Coronary artery (tissue), 2 donors: ENCODE measurements at regions not wholly inside any gene's neighbourhood (a gene's known extent, or its start where the extent isn't known, plus 50 kb on each side); places are given as distances from the start of the nearest gene placed in this dataset.

Experiments used
- DNase-seq: peaks from one replicate; pipeline ENCODE4 v3.0.0-alpha.2; 2017; ENCODE audit warnings: low spot score
- H3K27ac ChIP-seq, 2 donors: fragments of 200-600 bp; sonication (generic); one replicate each; pipeline ENCODE4 v1.5.1; 2016 to 2019
- H3K4me3 ChIP-seq: fragments of 200-600 bp; sonication (generic); 2 replicates; pipeline ENCODE4 v1.5.1; 2016; ENCODE audit warnings: mild to moderate bottlenecking, moderate library complexity
- TF ChIP-seq, protein P1 (sequence below): fragments of 200-600 bp; sonication (generic); IDR thresholded peaks from one replicate; pipeline ENCODE4 v1.5.1; 2019; ENCODE audit warnings: antibody characterized with exemption

GRCh38 chr4:178672512-178672911 is 1230.3 kb upstream of the AGA start:
- no peak for DNase-seq
- Histone ChIP-seq H3K27ac (no peak overlapping the region), H3K4me3 (no peak overlapping the region)
- TF ChIP-seq, protein P1, sequence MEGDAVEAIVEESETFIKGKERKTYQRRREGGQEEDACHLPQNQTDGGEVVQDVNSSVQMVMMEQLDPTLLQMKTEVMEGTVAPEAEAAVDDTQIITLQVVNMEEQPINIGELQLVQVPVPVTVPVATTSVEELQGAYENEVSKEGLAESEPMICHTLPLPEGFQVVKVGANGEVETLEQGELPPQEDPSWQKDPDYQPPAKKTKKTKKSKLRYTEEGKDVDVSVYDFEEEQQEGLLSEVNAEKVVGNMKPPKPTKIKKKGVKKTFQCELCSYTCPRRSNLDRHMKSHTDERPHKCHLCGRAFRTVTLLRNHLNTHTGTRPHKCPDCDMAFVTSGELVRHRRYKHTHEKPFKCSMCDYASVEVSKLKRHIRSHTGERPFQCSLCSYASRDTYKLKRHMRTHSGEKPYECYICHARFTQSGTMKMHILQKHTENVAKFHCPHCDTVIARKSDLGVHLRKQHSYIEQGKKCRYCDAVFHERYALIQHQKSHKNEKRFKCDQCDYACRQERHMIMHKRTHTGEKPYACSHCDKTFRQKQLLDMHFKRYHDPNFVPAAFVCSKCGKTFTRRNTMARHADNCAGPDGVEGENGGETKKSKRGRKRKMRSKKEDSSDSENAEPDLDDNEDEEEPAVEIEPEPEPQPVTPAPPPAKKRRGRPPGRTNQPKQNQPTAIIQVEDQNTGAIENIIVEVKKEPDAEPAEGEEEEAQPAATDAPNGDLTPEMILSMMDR: no peak

GRCh38 chr4:178681871-178682270 is 1239.6 kb upstream of the AGA start:
- H3K4me3 ChIP-seq: no peak overlapping the region
- TF ChIP-seq, protein P1: no peak
- H3K27ac ChIP-seq: no peak overlapping the region
- DNase-seq: no peak

DNA sequence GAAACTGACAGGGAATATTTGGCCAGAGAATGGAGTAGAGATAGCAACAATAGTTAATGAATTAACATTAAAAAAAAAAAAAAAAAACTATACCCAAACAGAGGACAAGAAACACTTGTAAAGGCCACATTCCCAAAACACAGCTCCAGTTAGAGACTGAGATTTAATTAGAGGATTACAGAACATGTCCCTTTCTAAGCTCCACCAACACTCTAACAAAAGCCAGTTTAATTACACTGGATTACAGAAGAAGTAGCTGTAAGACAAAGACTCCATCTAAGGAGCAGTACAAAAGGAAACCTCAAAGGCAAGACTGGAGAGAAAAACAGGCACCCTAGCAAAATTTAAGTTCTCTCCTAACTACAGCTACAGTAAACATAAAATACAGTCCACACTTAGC is 1247.7 kb upstream of the AGA start:
- no peak overlapping the region for H3K27ac ChIP-seq
- no peak overlapping the region for H3K4me3 ChIP-seq
- TF ChIP-seq, protein P1: no peak
- DNase-seq: no peak

- H3K27ac ChIP-seq: no peak overlapping the region
- no peak for DNase-seq
- TF ChIP-seq, protein P1: no peak
- H3K4me3 ChIP-seq: no peak overlapping the region
Observed at GRCh38 chr4:178693816-178694215, 1251.6 kb upstream of the AGA start.

DNA sequence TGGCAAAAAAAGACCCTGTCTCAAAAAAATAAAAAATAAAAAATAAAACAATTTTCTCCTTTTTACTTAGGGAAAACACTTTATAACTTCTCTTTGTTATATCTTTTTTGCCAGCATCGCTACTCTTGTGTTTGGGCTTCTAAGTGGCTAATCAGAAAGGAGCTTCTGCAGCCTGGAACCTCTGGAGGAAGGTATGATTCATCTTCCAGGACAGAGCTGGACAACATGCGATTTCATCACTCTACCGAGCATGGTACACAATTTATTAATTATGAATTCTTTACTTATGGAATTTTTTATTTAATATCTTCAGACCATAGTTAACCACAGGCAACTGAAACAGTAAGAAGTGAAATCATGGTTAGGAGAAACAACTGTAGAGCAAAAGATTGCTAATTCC is 1254.3 kb upstream of the AGA start:
- TF ChIP-seq, protein P1: no peak
- no peak overlapping the region for H3K27ac ChIP-seq
- no peak for DNase-seq
- no peak overlapping the region for H3K4me3 ChIP-seq

GRCh38 chr4:178712486-178712885 is 1270.2 kb upstream of the AGA start:
- DNase-seq: no peak
- TF ChIP-seq, protein P1: no peak
- H3K27ac ChIP-seq: no peak overlapping the region
- H3K4me3 ChIP-seq: no peak overlapping the region

DNA sequence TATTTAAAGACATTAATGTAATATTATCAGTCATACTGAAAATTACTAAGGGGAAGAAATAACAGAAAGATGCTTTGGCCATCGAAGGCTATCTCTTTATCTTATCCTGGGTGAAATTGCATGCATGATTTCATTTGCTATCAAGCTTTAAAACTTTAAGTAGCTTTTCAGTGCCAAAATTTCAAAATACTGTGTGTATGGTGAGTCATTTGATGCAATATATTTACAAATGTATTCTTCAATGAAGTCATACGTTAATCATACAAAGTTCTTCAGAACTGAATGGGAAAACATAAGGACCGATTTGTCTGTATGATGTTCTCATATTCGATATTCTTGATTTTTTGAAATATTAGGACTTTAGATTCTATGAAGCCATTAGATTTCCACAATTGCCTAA is 1295.8 kb upstream of the AGA start:
- H3K4me3 ChIP-seq: no peak overlapping the region
- TF ChIP-seq, protein P1: no peak
- H3K27ac ChIP-seq: no peak overlapping the region
- no peak for DNase-seq
